ENCODE measurements at regions not wholly inside any gene's neighbourhood (a gene's known extent, or its start where the extent isn't known, plus 50 kb on each side); places are given as distances from the start of the nearest gene placed in this dataset.
"Not testable (repeated sequence)": the region's sequence is repeated elsewhere in the genome, so short reads cannot be mapped to it uniquely, and the experiment has no call there.

GRCh38 chr5:127133071-127133470 is 59.8 kb upstream of the C5orf63 start:
- no peak for DNase-seq

- DNase-seq, result no peak
Measured at GRCh38 chr5:127136908-127137307, 63.6 kb upstream of the C5orf63 start.

GRCh38 chr5:127143722-127144121 is 70.4 kb upstream of the C5orf63 start:
- DNase-seq, result no peak

- no peak for DNase-seq
Measured at GRCh38 chr5:127153031-127153430, 79.7 kb upstream of the C5orf63 start.

GRCh38 chr5:127153521-127153920 is 80.2 kb upstream of the C5orf63 start:
- no peak for DNase-seq

- DNase-seq, result no peak
Measured at GRCh38 chr5:127163750-127164149, 90.4 kb upstream of the C5orf63 start.

DNA sequence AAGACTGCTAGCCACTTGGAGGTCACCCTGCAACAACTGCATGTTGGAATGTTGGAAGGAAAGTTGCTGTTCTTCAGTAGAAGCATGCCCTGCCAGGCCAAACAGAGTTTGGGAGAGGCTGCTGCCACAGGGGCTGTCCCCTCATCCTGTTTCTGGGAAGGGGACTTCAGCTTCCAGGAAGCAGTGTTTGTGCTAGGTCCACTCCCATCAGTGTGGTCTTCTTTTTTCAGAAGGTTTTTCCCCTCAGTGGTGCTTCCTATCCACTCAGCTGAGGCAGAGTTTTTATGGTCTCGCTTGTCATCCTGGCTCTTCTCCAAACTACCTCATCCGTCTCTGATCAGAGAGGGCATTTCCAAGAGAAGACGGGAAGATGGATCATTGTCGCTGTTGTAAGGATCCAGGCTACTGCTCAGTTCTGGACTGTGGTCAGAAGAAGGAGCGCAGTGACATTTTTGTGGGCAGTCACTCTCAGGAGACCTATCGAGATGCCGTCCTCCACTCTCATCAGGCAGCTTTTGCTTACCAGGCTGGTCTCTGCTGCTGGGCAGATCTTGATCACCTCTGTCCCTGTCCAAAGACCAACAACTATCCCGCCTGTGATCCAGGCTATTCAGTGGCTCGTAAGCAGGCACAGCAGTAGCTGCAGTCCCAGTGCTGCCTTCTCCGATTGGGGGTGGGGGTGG is 97.8 kb upstream of the C5orf63 start:
- DNase-seq, result no peak

- DNase-seq, result no peak
Measured at GRCh38 chr5:127176769-127177168, 103.5 kb upstream of the C5orf63 start.

- not testable (repeated sequence) for DNase-seq
Measured at GRCh38 chr5:127182631-127183030, 108.0 kb upstream of the MEGF10 start.

DNA sequence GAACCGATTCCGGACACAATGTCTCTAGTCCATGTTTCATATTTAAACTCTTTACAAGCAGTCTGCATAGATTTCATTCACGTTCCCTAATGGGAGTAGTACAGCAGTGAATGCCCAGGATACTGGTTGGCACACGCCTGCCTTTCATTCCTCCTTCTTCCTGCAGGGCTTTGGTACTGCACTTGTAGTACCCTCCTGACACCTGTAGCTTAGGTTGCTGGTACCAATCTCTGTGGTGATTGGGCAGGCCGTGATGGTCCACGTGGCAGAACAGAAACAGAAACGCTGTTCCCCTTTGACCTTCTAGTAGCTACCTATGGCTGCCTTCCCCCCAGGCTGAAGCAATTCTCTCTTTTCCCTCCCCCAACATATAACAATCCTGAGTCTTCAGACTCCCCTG is 107.3 kb upstream of the MEGF10 start:
- no peak for DNase-seq

DNA sequence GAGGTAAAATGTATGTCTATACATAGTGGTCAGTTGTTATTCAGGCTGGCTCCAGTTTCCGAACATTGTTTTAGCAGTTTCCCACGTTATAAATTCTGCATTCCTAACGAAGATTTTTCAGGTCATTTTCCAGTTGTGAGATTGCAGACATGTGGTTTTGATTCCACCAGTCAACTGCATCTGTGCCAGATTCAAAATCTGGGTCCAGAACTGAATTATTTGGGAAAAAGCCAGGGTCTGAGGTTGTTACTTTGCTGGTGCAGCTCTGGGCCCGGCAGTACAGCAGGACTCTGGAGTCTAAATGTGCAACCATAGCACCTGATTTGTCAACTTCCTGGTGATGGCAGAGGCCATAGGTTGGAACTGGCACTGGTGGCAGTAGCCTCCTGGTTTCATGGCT is 105.7 kb upstream of the MEGF10 start:
- no peak for DNase-seq

DNA sequence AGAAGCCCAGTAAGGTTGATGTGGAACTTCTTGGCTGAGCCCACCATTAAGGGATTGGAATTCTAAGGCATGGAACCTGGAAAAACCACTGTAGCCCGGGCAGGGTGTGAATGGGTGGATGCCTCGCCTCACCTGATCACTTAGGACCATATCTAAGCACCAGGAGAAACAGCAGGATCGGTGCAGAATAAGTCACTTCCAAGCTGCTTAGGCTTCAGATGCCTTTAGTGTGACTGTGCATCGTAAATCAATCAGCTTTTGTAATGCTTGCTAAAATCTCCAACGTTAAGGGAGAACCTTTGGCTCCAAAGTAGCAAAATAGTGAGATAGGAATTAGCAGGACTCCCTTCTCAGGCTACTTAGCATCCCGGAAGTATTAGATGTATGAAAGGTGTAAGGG is 103.9 kb upstream of the MEGF10 start:
- DNase-seq, result no peak

GRCh38 chr5:127187706-127188105 is 102.9 kb upstream of the MEGF10 start:
- DNase-seq, result no peak

- no peak for DNase-seq
Measured at GRCh38 chr5:127192150-127192549, 98.4 kb upstream of the MEGF10 start.

- DNase-seq, result no peak
Measured at GRCh38 chr5:127192836-127193338, 97.7 kb upstream of the MEGF10 start.

DNA sequence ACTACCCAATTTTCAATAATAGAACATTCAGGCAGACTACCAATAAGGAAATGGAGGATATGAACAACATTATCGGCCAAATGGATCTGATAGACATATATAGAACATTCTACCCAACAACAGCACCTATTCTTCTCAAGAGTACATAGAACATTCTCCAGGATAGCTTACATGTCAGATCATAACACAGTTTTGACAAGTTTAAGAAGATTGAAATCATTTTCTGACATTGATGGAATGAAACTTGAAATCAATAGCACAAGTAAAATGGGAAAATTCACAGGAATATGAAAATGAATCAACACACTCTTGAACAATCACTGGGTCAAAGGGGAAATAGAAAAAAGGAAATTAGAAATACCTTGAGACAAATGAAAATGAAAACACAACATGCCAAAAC is 94.6 kb upstream of the MEGF10 start:
- no peak for DNase-seq

- not testable (repeated sequence) for DNase-seq
Measured at GRCh38 chr5:127197402-127198167, 93.0 kb upstream of the MEGF10 start.

GRCh38 chr5:127202738-127203137 is 87.9 kb upstream of the MEGF10 start:
- not testable (repeated sequence) for DNase-seq

DNA sequence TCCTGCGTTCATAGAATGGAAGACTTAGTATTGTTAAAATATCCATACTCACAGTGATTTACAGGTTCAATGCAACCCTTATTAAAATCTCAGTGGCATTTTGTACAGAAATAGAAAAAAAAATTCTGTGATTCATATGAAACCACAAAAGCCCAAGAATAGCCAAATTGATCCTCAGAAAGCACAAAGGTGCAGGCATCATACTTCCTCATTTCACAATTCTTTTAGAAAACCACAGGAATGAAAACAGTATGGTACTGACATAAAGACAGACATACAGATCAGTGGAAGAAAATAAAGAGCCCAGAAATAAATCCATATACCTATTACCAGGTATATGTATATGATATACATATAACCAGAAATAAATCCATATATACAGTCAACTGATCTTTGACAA is 86.8 kb upstream of the MEGF10 start:
- no peak for DNase-seq

DNA sequence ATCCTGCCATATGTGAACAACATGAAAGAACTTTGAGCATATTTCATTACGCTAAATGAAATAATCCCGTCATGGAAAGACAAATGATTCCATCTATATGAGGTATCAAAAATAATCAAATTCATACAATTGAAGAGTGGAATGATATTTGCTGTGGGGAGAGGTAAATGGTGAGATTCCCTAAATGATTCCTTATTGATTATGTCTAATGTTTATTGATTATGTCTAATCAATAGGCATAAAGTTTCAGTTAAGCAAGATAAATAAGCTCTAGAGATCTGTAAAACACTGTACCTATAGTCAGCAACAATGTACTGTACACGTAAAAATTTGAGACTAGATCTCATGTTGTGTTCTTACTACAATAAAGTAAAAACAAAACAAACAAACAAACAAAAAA is 85.4 kb upstream of the MEGF10 start:
- no peak for DNase-seq

DNA sequence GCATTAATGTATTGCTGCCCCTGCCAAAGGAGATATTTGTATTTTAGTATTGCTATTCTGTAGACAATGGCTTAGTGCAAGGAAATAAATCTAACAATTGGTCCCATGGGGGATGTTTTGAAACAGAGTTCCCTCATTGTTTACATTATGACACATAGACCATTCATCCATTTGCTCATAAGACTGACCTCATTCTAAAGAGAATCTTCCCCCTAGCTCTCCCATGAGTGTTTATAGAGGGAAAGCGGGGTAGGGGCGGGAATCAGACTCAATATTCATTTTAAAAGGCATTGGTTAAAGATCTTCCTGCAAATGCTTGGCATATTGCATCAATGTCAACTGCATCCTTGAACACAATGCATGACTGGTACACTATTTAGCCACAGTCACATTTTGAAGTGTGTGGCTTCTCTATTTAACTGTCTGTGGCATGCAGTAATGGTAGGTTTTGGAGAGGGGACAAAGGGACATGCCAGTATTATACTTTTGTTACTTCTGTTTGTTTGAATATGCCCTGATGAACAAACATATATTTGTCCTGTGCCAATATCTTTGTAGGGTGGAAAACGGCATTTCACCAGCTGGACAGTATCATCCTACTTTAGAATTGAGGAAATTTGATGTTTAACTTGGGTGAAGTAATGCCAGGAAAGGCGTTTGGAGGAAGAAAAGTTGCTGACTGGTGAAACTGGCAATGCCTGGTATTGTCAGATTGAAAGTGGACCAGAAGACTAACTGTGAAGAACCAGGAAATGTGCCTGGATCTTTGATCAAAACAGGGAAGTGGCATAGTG is 84.1 kb upstream of the MEGF10 start:
- DNase-seq, result no peak

DNA sequence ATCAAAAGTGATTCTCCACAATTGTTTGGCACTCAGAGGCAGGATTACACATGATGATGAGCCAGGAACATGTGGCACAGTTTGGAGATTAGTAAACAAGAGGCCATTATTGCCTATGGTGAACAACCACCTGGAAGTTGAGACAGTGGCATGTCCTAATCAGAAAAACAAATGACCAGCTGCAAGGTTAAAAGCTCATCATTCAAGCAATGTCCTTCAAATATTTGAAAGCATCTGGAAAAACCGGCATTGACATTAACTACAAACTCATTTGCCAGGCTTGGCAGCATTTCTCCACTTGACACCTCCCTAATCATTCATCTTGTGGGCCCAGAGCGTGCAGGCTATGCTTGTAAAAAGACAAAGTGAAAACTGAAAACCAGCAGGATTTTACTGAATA is 80.6 kb upstream of the MEGF10 start:
- DNase-seq, result no peak

DNA sequence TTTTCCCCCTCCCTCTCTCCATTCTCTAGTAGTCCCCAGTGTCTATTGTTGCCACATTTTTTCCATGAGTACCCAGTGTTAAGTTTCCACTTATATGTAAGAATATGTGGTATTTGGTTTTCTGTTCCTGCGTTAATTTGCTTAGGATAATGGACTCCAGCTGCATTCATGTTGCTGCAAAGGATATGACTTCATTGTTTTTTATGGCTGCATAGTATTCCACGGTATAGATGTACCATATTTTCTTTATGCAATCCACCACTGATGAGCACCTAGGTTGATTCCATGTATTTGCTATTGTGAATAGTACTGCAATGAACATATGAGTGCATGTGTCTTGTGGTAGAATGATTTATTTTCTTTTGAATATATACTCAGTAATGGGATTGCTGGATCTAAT is 77.4 kb upstream of the MEGF10 start:
- no peak for DNase-seq

GRCh38 chr5:127216143-127216542 is 74.5 kb upstream of the MEGF10 start:
- no peak for DNase-seq
